Activated CD4-positive, alpha-beta memory T cell treated with anti-CD3 and anti-CD28 coated beads for 36 hours (primary cell): ENCODE measurements at regions not wholly inside any gene's neighbourhood (a gene's known extent, or its start where the extent isn't known, plus 50 kb on each side); places are given as distances from the start of the nearest gene placed in this dataset.

Experiments
- CTCF ChIA-PET: fragments of 350-600 bp; sonication (Branson Sonifier 250); formaldehyde crosslinking; loops from one replicate; lab custom pipeline; 2021; ENCODE audit warnings: antibody characterized with exemption, inconsistent platforms; lab: Charles Lee
- POLR2A ChIA-PET: fragments of 350-600 bp; sonication (Branson Sonifier 250); formaldehyde crosslinking; loops from one replicate; lab custom pipeline; 2021; ENCODE audit warnings: antibody characterized with exemption; lab: Charles Lee
- DNase-seq: peaks from one replicate; pipeline ENCODE4 v3.0.0-alpha.2; 2020
- H3K27ac Mint-ChIP-seq: one replicate; pipeline ENCODE4 v1.8.0; 2021; ENCODE audit warnings: mixed read lengths
- H3K27me3 Mint-ChIP-seq: one replicate; pipeline ENCODE4 v1.8.0; 2021; ENCODE audit warnings: mixed read lengths
- H3K36me3 Mint-ChIP-seq: one replicate; pipeline ENCODE4 v1.8.0; 2021; ENCODE audit warnings: mixed read lengths
- H3K4me1 Mint-ChIP-seq: one replicate; pipeline ENCODE4 v1.8.0; 2021; ENCODE audit warnings: low read depth, mixed read lengths
- H3K4me3 Mint-ChIP-seq: one replicate; pipeline ENCODE4 v1.8.0; 2021; ENCODE audit warnings: mild to moderate bottlenecking, mixed read lengths
- H3K9me3 Mint-ChIP-seq: one replicate; pipeline ENCODE4 v1.8.0; 2021; ENCODE audit warnings: mixed read lengths
- intact Hi-C: fragments of 100-400 bp; cut with micrococcal nuclease; formaldehyde crosslinking; loops from one replicate; pipeline ENCODE4 v1.15.1; 2023

DNA sequence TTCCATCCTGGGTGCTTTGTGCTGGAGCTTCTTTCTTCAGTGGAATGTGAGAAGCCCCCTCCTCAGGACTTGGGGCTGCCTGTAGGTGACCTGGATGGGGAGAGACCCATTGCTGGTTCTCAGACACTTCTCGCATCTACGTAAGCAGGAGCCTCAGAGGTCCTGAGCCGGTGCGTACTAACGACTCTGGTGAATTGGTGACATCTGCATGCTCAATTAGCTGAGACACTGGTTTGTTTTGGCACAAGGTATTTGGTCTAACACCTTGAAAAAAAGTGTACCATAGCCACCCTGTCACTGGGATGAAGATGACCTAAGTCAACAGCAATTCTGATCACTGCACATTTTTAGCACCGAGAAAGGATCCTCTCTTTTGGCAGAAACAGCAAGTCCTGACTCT is 57.7 kb downstream of the LRRC30 start:
- H3K4me1 Mint-ChIP-seq, result no peaks in the 10 kb centered on the region
- intact Hi-C loops, result no loop called here
- no peak overlapping the region for H3K4me3 Mint-ChIP-seq
- POLR2A ChIA-PET, result no interaction called here
- H3K9me3 Mint-ChIP-seq, result peaks cover 12% of the 10 kb centered on the region
- no peak for DNase-seq
- no peaks in the 10 kb centered on the region for H3K36me3 Mint-ChIP-seq
- CTCF ChIA-PET, result no interaction called here
- no peak overlapping the region for H3K27ac Mint-ChIP-seq
- H3K27me3 Mint-ChIP-seq, result no peaks in the 10 kb centered on the region

DNA sequence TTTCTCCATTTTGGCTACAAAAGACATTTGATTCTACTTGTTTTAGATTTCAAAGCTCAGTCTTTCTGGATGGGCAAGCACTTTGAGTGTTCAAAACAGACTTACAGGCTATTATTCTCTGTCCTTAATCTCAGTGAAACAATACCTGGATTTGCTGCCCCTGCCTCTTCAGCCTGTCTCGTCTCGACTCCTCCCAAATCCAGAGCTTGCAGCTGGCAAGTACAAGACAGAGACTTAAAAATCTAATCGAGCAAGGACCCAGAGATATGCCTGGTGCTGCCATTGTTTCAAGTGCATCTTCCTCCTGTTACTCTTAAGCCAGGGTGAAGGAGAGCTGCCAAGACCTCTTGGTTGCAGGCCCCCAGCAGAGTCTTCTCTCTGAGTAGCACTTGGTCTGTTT is 59.2 kb downstream of the LRRC30 start:
- intact Hi-C loops, result no loop called here
- Mint-ChIP-seq H3K36me3 (peaks cover under 1% of the 10 kb centered on the region), H3K9me3 (peaks cover 19% of the 10 kb centered on the region), H3K27me3 (no peaks in the 10 kb centered on the region), H3K4me1 (no peaks in the 10 kb centered on the region), H3K27ac (no peak overlapping the region), H3K4me3 (no peak overlapping the region)
- POLR2A ChIA-PET, result no interaction called here
- CTCF ChIA-PET, result no interaction called here
- no peak for DNase-seq

DNA sequence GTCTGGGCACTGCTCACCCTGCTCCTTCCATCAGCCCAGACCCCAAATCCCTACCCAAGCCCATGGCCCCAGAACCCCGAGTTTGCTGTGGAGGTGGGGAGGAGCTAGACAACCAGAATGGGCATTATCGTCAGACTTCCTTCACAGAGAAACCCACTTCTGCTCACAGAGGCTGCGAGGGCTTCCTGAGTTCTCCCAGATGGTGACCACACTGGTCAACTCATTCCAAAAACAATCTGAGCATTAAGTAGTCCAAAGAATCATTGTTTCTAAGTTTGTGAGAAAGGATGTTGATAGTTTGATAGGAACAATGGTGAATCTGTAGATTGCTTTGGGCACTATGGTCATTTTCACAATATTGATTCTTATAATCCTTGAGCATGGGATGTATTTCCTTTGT is 60.2 kb downstream of the LRRC30 start:
- POLR2A ChIA-PET, result no interaction called here
- no peak for DNase-seq
- Mint-ChIP-seq H3K4me1 (no peaks in the 10 kb centered on the region), H3K36me3 (peaks cover 2% of the 10 kb centered on the region), H3K27me3 (no peaks in the 10 kb centered on the region), H3K27ac (no peak overlapping the region), H3K4me3 (no peak overlapping the region), H3K9me3 (peaks cover 27% of the 10 kb centered on the region)
- CTCF ChIA-PET, result no interaction called here
- intact Hi-C loops, result no loop called here

DNA sequence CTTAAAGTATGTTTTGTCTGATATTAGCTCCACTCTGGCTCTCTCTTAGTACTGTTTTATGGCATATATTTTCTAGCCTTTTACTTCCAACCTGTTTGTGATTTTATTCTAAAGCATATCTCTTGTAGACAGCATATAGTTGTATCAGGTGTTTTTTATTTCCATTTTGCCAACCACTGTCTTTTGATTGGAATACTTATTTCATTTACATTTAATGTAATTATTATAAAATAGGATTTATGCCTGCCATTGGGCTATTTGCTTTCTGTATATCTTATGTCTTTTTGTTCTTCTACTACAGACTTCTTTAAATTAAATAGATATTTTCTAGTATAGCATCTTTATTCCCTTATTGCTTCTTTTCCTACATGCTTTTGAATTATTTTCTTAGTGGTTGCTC is 67.3 kb downstream of the LRRC30 start:
- no peak overlapping the region for H3K27ac Mint-ChIP-seq
- intact Hi-C loops, result no loop called here
- no peaks in the 10 kb centered on the region for H3K27me3 Mint-ChIP-seq
- no peaks in the 10 kb centered on the region for H3K4me1 Mint-ChIP-seq
- peaks cover 40% of the 10 kb centered on the region for H3K9me3 Mint-ChIP-seq
- no peak for DNase-seq
- peaks cover 2% of the 10 kb centered on the region for H3K36me3 Mint-ChIP-seq
- ChIA-PET POLR2A (no interaction called here), CTCF (no interaction called here)
- no peak overlapping the region for H3K4me3 Mint-ChIP-seq

- H3K4me1 Mint-ChIP-seq, result no peaks in the 10 kb centered on the region
- DNase-seq, result no peak
- ChIA-PET POLR2A (no interaction called here), CTCF (no interaction called here)
- H3K27ac Mint-ChIP-seq, result no peak overlapping the region
- peaks cover 29% of the 10 kb centered on the region for H3K9me3 Mint-ChIP-seq
- no peak overlapping the region for H3K4me3 Mint-ChIP-seq
- no peaks in the 10 kb centered on the region for H3K27me3 Mint-ChIP-seq
- intact Hi-C loops, result no loop called here
- H3K36me3 Mint-ChIP-seq, result no peaks in the 10 kb centered on the region
These were observed 70.2 kb downstream of the LRRC30 start for GRCh38 chr18:7301094-7301493.

GRCh38 chr18:7303316-7304060 is 72.6 kb downstream of the LRRC30 start:
- DNase-seq, result no peak
- ChIA-PET CTCF (no interaction called here), POLR2A (no interaction called here)
- Mint-ChIP-seq H3K27me3 (no peaks in the 10 kb centered on the region), H3K4me3 (no peak overlapping the region), H3K9me3 (peaks cover 21% of the 10 kb centered on the region), H3K27ac (no peak overlapping the region), H3K36me3 (no peaks in the 10 kb centered on the region), H3K4me1 (no peaks in the 10 kb centered on the region)
- intact Hi-C loops, result no loop called here

- DNase-seq, result no peak
- H3K4me3 Mint-ChIP-seq, result no peak overlapping the region
- no peak overlapping the region for H3K27ac Mint-ChIP-seq
- H3K27me3 Mint-ChIP-seq, result no peaks in the 10 kb centered on the region
- CTCF ChIA-PET, result no interaction called here
- peaks cover 21% of the 10 kb centered on the region for H3K9me3 Mint-ChIP-seq
- H3K4me1 Mint-ChIP-seq, result no peaks in the 10 kb centered on the region
- intact Hi-C loops, result no loop called here
- POLR2A ChIA-PET, result no interaction called here
- H3K36me3 Mint-ChIP-seq, result no peaks in the 10 kb centered on the region
These were observed 73.1 kb downstream of the LRRC30 start for GRCh38 chr18:7304061-7304370.

GRCh38 chr18:7305416-7305815 is 74.5 kb downstream of the LRRC30 start:
- DNase-seq, result no peak
- Mint-ChIP-seq H3K27me3 (no peaks in the 10 kb centered on the region), H3K4me1 (no peaks in the 10 kb centered on the region), H3K36me3 (no peaks in the 10 kb centered on the region), H3K9me3 (peaks cover 10% of the 10 kb centered on the region), H3K27ac (no peak overlapping the region), H3K4me3 (no peak overlapping the region)
- intact Hi-C loops, result no loop called here
- POLR2A ChIA-PET, result no interaction called here
- CTCF ChIA-PET, result no interaction called here

- Mint-ChIP-seq H3K4me1 (no peaks in the 10 kb centered on the region), H3K27me3 (no peaks in the 10 kb centered on the region), H3K4me3 (no peak overlapping the region), H3K9me3 (peaks cover 9% of the 10 kb centered on the region), H3K27ac (no peak overlapping the region), H3K36me3 (no peaks in the 10 kb centered on the region)
- DNase-seq, result no peak
- CTCF ChIA-PET, result no interaction called here
- intact Hi-C loops, result no loop called here
- POLR2A ChIA-PET, result no interaction called here
These were observed 76.1 kb downstream of the LRRC30 start for GRCh38 chr18:7307030-7307429.

- H3K27me3 Mint-ChIP-seq, result no peaks in the 10 kb centered on the region
- no peaks in the 10 kb centered on the region for H3K4me1 Mint-ChIP-seq
- DNase-seq, result no peak
- H3K9me3 Mint-ChIP-seq, result peaks cover 9% of the 10 kb centered on the region
- ChIA-PET POLR2A (no interaction called here), CTCF (no interaction called here)
- intact Hi-C loops, result no loop called here
- H3K4me3 Mint-ChIP-seq, result no peak overlapping the region
- H3K27ac Mint-ChIP-seq, result no peak overlapping the region
- H3K36me3 Mint-ChIP-seq, result no peaks in the 10 kb centered on the region
These were observed 76.6 kb downstream of the LRRC30 start for GRCh38 chr18:7307526-7307925.

DNA sequence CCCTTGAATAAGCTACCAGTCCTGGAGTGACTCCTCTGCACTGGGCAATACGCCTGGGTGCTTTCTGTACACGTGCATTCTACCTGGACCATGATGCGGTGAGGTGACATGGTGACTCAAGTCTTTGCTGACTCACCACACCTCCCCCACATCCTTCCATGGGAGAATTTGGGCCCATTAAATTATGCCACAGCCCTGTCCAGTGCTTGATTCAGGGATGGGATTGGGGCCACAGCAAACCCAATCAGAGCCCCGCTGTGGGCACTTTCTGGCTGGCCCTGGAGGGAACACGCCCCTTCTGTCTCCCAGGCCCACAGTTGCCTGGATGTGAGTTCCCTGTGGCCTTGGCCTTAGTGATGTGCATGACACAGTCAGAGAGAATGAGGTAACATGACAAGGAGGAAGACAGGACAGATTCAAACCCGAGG is 86.9 kb downstream of the LRRC30 start:
- ChIA-PET CTCF (no interaction called here), POLR2A (no interaction called here)
- DNase-seq, result no peak
- intact Hi-C loops, result no loop called here
- Mint-ChIP-seq H3K27ac (no peak overlapping the region), H3K4me1 (no peaks in the 10 kb centered on the region), H3K9me3 (peaks cover 5% of the 10 kb centered on the region), H3K27me3 (no peaks in the 10 kb centered on the region), H3K4me3 (no peak overlapping the region), H3K36me3 (no peaks in the 10 kb centered on the region)

- no peaks in the 10 kb centered on the region for H3K36me3 Mint-ChIP-seq
- intact Hi-C loops, result no loop called here
- H3K4me1 Mint-ChIP-seq, result no peaks in the 10 kb centered on the region
- no peak for DNase-seq
- no peak overlapping the region for H3K4me3 Mint-ChIP-seq
- no peaks in the 10 kb centered on the region for H3K27me3 Mint-ChIP-seq
- no peak overlapping the region for H3K27ac Mint-ChIP-seq
- peaks cover 2% of the 10 kb centered on the region for H3K9me3 Mint-ChIP-seq
- ChIA-PET POLR2A (no interaction called here), CTCF (no interaction called here)
These were observed 88.3 kb downstream of the LRRC30 start for GRCh38 chr18:7319161-7319560.

- CTCF ChIA-PET, result no interaction called here
- POLR2A ChIA-PET, result no interaction called here
- peaks cover 9% of the 10 kb centered on the region for H3K9me3 Mint-ChIP-seq
- no peak for DNase-seq
- no peaks in the 10 kb centered on the region for H3K36me3 Mint-ChIP-seq
- H3K4me3 Mint-ChIP-seq, result no peak overlapping the region
- no peaks in the 10 kb centered on the region for H3K4me1 Mint-ChIP-seq
- no peak overlapping the region for H3K27ac Mint-ChIP-seq
- intact Hi-C loops, result no loop called here
- H3K27me3 Mint-ChIP-seq, result no peaks in the 10 kb centered on the region
These were observed 90.9 kb downstream of the LRRC30 start for GRCh38 chr18:7321831-7322230.
